Chondrocyte (in vitro differentiated cells): ENCODE measurements at regions not wholly inside any gene's neighbourhood (a gene's known extent, or its start where the extent isn't known, plus 50 kb on each side); places are given as distances from the start of the nearest gene placed in this dataset.

Source experiments
- DNase-seq: peaks from one replicate; pipeline ENCODE4 v3.0.0; 2021; ENCODE audit warnings: mixed read lengths, low spot score
- H3K27ac Mint-ChIP-seq: one replicate; pipeline ENCODE4 v1.8.0; 2021; ENCODE audit warnings: mild to moderate bottlenecking, moderate library complexity, mixed read lengths; ENCODE audit not compliant: unreplicated experiment
- H3K27me3 Mint-ChIP-seq: 2 replicates; pipeline ENCODE4 v1.8.0; 2021; ENCODE audit warnings: low read depth, mixed read lengths
- H3K36me3 Mint-ChIP-seq: 2 replicates; pipeline ENCODE4 v1.8.0; 2021; ENCODE audit warnings: low read depth, mixed read lengths
- H3K4me1 Mint-ChIP-seq: 2 replicates; pipeline ENCODE4 v1.8.0; 2021; ENCODE audit warnings: low read depth, mild to moderate bottlenecking, mixed read lengths
- H3K4me3 Mint-ChIP-seq: one replicate; pipeline ENCODE4 v1.8.0; 2021; ENCODE audit warnings: mild to moderate bottlenecking, moderate library complexity, mixed read lengths; ENCODE audit not compliant: unreplicated experiment
- H3K9me3 Mint-ChIP-seq: 2 replicates; pipeline ENCODE4 v1.8.0; 2021; ENCODE audit warnings: low read depth, mixed read lengths
- TF ChIP-seq, protein P1 (sequence below): fragments of 200-600 bp; sonication (generic); IDR thresholded peaks from 2 replicates; pipeline ENCODE4 v1.5.0; 2021; ENCODE audit warnings: antibody characterized with exemption, mild to moderate bottlenecking, moderate library complexity

DNA sequence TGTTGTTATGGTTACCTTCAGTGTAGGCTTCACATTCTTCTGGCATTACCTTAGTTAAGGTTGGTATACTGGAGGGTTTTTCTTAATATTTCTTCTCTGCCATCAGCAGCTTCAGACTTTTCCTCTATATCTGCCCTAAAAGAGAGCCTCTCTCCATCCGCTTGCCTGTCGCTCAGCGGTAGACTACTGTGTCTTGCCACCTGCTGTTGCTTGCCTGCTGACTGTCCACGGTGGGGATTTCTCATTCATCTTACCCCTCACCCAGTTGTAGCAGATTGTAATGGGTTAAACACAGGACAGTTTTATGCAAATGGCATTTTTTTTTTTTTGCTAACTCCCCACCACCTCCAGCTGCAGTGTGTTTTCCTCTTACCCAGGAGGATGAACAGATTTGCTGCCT is 577.2 kb downstream of the SLITRK5 start:
- Mint-ChIP-seq H3K27me3 (no peaks in the 10 kb centered on the region), H3K36me3 (no peaks in the 10 kb centered on the region), H3K4me1 (no peaks in the 10 kb centered on the region), H3K9me3 (no peaks in the 10 kb centered on the region), H3K4me3 (no peak overlapping the region), H3K27ac (no peak overlapping the region)
- no peak for DNase-seq
- TF ChIP-seq, protein P1, sequence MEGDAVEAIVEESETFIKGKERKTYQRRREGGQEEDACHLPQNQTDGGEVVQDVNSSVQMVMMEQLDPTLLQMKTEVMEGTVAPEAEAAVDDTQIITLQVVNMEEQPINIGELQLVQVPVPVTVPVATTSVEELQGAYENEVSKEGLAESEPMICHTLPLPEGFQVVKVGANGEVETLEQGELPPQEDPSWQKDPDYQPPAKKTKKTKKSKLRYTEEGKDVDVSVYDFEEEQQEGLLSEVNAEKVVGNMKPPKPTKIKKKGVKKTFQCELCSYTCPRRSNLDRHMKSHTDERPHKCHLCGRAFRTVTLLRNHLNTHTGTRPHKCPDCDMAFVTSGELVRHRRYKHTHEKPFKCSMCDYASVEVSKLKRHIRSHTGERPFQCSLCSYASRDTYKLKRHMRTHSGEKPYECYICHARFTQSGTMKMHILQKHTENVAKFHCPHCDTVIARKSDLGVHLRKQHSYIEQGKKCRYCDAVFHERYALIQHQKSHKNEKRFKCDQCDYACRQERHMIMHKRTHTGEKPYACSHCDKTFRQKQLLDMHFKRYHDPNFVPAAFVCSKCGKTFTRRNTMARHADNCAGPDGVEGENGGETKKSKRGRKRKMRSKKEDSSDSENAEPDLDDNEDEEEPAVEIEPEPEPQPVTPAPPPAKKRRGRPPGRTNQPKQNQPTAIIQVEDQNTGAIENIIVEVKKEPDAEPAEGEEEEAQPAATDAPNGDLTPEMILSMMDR = no peak

DNA sequence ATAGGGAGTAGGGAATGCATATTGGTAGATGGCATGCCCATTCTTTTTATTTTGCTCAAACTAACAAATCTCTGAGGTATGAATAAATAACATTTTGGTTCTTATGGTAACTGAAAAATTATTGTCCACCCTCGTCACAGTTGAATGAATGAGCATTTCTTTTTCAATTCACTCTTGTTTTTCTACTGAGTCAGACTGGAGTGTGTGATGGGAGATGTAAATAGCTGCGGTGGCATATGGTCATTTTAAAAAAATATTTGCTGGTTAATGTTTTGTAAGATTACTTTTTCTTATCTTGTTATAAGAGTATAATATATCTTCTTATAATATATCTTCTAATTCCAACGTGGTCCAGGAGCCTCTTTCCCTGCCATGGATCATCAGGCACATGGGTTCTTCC is 586.5 kb downstream of the SLITRK5 start:
- TF ChIP-seq, protein P1 = no peak
- H3K27ac Mint-ChIP-seq = no peak overlapping the region
- no peaks in the 10 kb centered on the region for H3K9me3 Mint-ChIP-seq
- H3K4me1 Mint-ChIP-seq = no peaks in the 10 kb centered on the region
- H3K36me3 Mint-ChIP-seq = no peaks in the 10 kb centered on the region
- no peak overlapping the region for H3K4me3 Mint-ChIP-seq
- no peak for DNase-seq
- H3K27me3 Mint-ChIP-seq = peaks cover 2% of the 10 kb centered on the region

DNA sequence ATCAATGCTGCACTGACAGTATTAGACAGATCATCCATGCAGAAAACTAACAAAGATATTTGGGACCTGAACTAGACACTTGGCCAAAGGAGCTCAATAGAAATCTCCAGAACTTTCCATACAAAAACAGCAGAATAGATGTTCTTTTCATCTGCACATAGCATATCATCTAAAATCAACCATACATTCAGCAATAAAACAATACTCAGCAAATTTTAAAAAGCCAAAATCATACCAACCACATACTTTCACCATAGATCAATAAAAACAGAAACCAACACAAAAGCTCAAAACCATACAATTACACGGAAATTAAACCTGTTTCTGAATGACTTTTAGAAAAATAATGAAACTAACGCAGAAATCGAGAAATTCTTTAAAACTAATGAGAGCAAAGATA is 592.6 kb downstream of the SLITRK5 start:
- Mint-ChIP-seq H3K36me3 (no peaks in the 10 kb centered on the region), H3K27ac (no peak overlapping the region), H3K4me1 (no peaks in the 10 kb centered on the region), H3K4me3 (no peak overlapping the region), H3K27me3 (no peaks in the 10 kb centered on the region), H3K9me3 (no peaks in the 10 kb centered on the region)
- DNase-seq = no peak
- TF ChIP-seq, protein P1 = no peak

DNA sequence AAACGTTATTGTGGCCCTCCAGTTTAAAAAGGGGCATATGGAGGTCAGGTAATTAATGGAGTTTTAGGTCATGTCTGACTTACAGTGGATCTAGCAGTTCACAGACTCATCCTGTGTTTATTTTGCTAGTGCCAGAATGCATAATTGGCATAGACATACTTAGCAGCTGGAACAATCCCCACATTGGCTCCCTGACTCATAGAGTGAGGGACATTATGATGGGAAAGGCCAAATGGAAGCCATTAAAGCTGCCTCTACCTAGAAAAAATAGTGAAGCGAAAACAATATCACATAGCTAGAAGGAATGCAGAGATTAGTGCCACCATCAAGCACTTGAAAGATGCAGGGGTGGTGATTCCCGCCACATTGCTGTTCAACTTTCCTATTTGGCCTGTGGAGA is 610.7 kb downstream of the SLITRK5 start:
- Mint-ChIP-seq H3K27ac (no peak overlapping the region), H3K4me3 (no peak overlapping the region), H3K36me3 (no peaks in the 10 kb centered on the region), H3K4me1 (no peaks in the 10 kb centered on the region), H3K27me3 (no peaks in the 10 kb centered on the region), H3K9me3 (peaks cover 18% of the 10 kb centered on the region)
- TF ChIP-seq, protein P1 = no peak
- DNase-seq = no peak

DNA sequence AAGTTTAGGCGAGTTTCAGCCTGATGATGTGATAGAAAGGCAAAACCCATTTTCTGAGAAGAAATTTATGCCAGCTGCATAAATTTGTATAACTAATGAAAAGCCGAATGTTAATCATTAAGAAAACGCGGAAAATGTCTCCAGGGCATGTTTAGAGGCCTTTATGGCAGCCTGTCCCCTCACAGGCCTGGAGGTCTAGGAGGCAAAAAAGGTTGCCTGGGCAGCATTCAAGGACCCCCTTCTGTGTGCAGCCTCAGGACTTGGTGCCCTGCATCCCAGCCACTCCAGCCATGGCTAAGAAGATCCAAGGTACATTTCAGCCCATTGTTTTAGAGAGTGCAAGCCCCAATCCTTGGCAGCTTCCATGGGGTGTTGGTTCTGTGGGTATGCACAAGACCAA is 614.2 kb downstream of the SLITRK5 start:
- H3K36me3 Mint-ChIP-seq = no peaks in the 10 kb centered on the region
- H3K27ac Mint-ChIP-seq = no peak overlapping the region
- TF ChIP-seq, protein P1 = no peak
- H3K4me1 Mint-ChIP-seq = no peaks in the 10 kb centered on the region
- peaks cover 18% of the 10 kb centered on the region for H3K9me3 Mint-ChIP-seq
- H3K4me3 Mint-ChIP-seq = no peak overlapping the region
- DNase-seq = no peak
- no peaks in the 10 kb centered on the region for H3K27me3 Mint-ChIP-seq
